SK-N-SH treated with all-trans-retinoic acid at 6 μM for 48 hours (cell line): ENCODE measurements at regions not wholly inside any gene's neighbourhood (a gene's known extent, or its start where the extent isn't known, plus 50 kb on each side); places are given as distances from the start of the nearest gene placed in this dataset.

Experiments
- ATAC-seq: fragments of 200-7000 bp; cut with Tn5 transposase; 3 replicates; pipeline ENCODE4 v1.9.1; 2020; ENCODE audit warnings: mild to moderate bottlenecking, moderate library complexity
- ARNTL ChIP-seq: fragments of 450-650 bp; formaldehyde crosslinking; IDR thresholded peaks from 2 replicates; pipeline ENCODE4 v1.5.0; 2020; ENCODE audit warnings: low read depth, mild to moderate bottlenecking, moderate library complexity, borderline replicate concordance
- BACH2 ChIP-seq: fragments of 250-450 bp; sonication (Bioruptor Pico); IDR thresholded peaks from 2 replicates; pipeline ENCODE4 v1.9.0; 2021; ENCODE audit warnings: mild to moderate bottlenecking, borderline replicate concordance
- CREB5 ChIP-seq: fragments of 250-450 bp; sonication (Bioruptor Pico); IDR thresholded peaks from 2 replicates; pipeline ENCODE4 v1.5.1; 2020; ENCODE audit warnings: low read depth, mild to moderate bottlenecking, moderate library complexity
- CSDC2 ChIP-seq: fragments of 250-450 bp; sonication (Bioruptor Pico); IDR thresholded peaks from 2 replicates; pipeline ENCODE4 v1.5.0; 2020; ENCODE audit warnings: mild to moderate bottlenecking, moderate library complexity
- CSRNP3 ChIP-seq: fragments of 250-450 bp; sonication (Bioruptor Pico); IDR thresholded peaks from 2 replicates; pipeline ENCODE4 v1.5.1; 2021; ENCODE audit warnings: mild to moderate bottlenecking, moderate library complexity
- ESRRG ChIP-seq: fragments of 250-450 bp; sonication (Bioruptor Pico); IDR thresholded peaks from 2 replicates; pipeline ENCODE4 v1.6.1; 2021; ENCODE audit warnings: mild to moderate bottlenecking
- GLIS3 ChIP-seq: fragments of 250-450 bp; sonication (Bioruptor Pico); IDR thresholded peaks from 2 replicates; pipeline ENCODE4 v1.5.0; 2020; ENCODE audit warnings: mild to moderate bottlenecking, moderate library complexity
- ISL1 ChIP-seq: fragments of 250-450 bp; sonication (Bioruptor Pico); IDR thresholded peaks from 2 replicates; pipeline ENCODE4 v2.1.2; 2022; ENCODE audit warnings: mild to moderate bottlenecking, moderate library complexity
- OSR1 ChIP-seq: fragments of 250-450 bp; sonication (Bioruptor Pico); IDR thresholded peaks from 2 replicates; pipeline ENCODE4 v1.8.0; 2022; ENCODE audit warnings: moderate library complexity, mild to moderate bottlenecking, inconsistent platforms
- PATZ1 ChIP-seq: fragments of 250-450 bp; sonication (Bioruptor Pico); IDR thresholded peaks from 2 replicates; pipeline ENCODE4 v1.8.0; 2020; ENCODE audit warnings: mild to moderate bottlenecking, moderate library complexity, borderline replicate concordance
- POU6F1 ChIP-seq: fragments of 250-450 bp; sonication (Bioruptor Pico); IDR thresholded peaks from 2 replicates; pipeline ENCODE4 v1.8.0; 2021; ENCODE audit warnings: low read depth, mild to moderate bottlenecking, moderate library complexity, borderline replicate concordance
- PPARA ChIP-seq: fragments of 250-450 bp; sonication (Bioruptor Pico); IDR thresholded peaks from 2 replicates; pipeline ENCODE4 v1.5.0; 2020; ENCODE audit warnings: mild to moderate bottlenecking, borderline replicate concordance
- SNAI2 ChIP-seq: fragments of 250-450 bp; sonication (Bioruptor Pico); IDR thresholded peaks from 2 replicates; pipeline ENCODE4 v1.5.0; 2020; ENCODE audit warnings: mild to moderate bottlenecking, moderate library complexity
- TCF4 ChIP-seq: fragments of 250-450 bp; sonication (Bioruptor Pico); IDR thresholded peaks from 2 replicates; pipeline ENCODE4 v1.8.0; 2021; ENCODE audit warnings: mild to moderate bottlenecking, moderate library complexity, borderline replicate concordance
- TOX ChIP-seq: fragments of 250-450 bp; sonication (Bioruptor Pico); IDR thresholded peaks from 2 replicates; pipeline ENCODE4 v1.8.0; 2021; ENCODE audit warnings: mild to moderate bottlenecking, moderate library complexity, borderline replicate concordance
- TSHZ2 ChIP-seq: fragments of 250-450 bp; sonication (Bioruptor Pico); IDR thresholded peaks from 2 replicates; pipeline ENCODE4 v1.5.0; 2020; ENCODE audit warnings: mild to moderate bottlenecking, moderate library complexity
- ZC3H10 ChIP-seq: fragments of 250-450 bp; sonication (Bioruptor Pico); IDR thresholded peaks from 2 replicates; pipeline ENCODE4 v1.5.1; 2021; ENCODE audit warnings: mild to moderate bottlenecking, moderate library complexity
- ZFP3 ChIP-seq: fragments of 250-450 bp; sonication (Bioruptor Pico); IDR thresholded peaks from 2 replicates; pipeline ENCODE4 v1.5.0; 2020; ENCODE audit warnings: mild to moderate bottlenecking, moderate library complexity
- ZFP30 ChIP-seq: fragments of 450-650 bp; formaldehyde crosslinking; IDR thresholded peaks from 2 replicates; pipeline ENCODE4 v1.5.0; 2022; ENCODE audit warnings: mild to moderate bottlenecking, moderate library complexity
- ZNF565 ChIP-seq: fragments of 450-650 bp; formaldehyde crosslinking; conservative IDR thresholded peaks from 2 replicates; pipeline ENCODE4 v1.5.0; 2020; ENCODE audit warnings: low read depth, mild to moderate bottlenecking, moderate library complexity
- ZNF70 ChIP-seq: fragments of 450-650 bp; formaldehyde crosslinking; IDR thresholded peaks from 2 replicates; pipeline ENCODE4 v1.5.0; 2020; ENCODE audit warnings: mild to moderate bottlenecking, moderate library complexity
- ZNF8 ChIP-seq: fragments of 450-650 bp; formaldehyde crosslinking; IDR thresholded peaks from 2 replicates; pipeline ENCODE4 v1.5.0; 2020; ENCODE audit warnings: mild to moderate bottlenecking, moderate library complexity

GRCh38 chr3:72188536-72188935 lies 403.6 kb upstream of the PROK2 start:
- TF ChIP-seq ISL1 (CRISPR knock-in tag) (no peak), TOX (CRISPR knock-in tag) (no peak), CREB5 (CRISPR knock-in tag) (no peak), CSRNP3 (CRISPR knock-in tag) (no peak), BACH2 (CRISPR knock-in tag) (no peak), SNAI2 (CRISPR knock-in tag) (no peak), ZNF565 (CRISPR knock-in tag) (no peak), ZFP3 (CRISPR knock-in tag) (no peak), ZFP30 (no peak), ZNF8 (CRISPR knock-in tag) (no peak), TSHZ2 (CRISPR knock-in tag) (no peak), ZNF70 (CRISPR knock-in tag) (no peak), TCF4 (CRISPR knock-in tag) (no peak), ESRRG (CRISPR knock-in tag) (no peak), PATZ1 (CRISPR knock-in tag) (no peak), POU6F1 (CRISPR knock-in tag) (no peak)
- TF ChIP-seq, all 23 proteins: peak for 0
- no peak for ATAC-seq

GRCh38 chr3:72187131-72187530 lies 402.2 kb upstream of the PROK2 start:
- no peak for TF ChIP-seq ZNF8 (CRISPR knock-in tag)
- TF ChIP-seq, all 23 proteins: peak for 0
- no peak for ATAC-seq

- peak; percentile 33; the same call in 1 of the 3 replicates for ATAC-seq
- TF ChIP-seq PPARA (CRISPR knock-in tag) (no peak), OSR1 (CRISPR knock-in tag) (no peak), ZC3H10 (CRISPR knock-in tag) (no peak), TSHZ2 (CRISPR knock-in tag) (no peak), ESRRG (CRISPR knock-in tag) (no peak), ZFP30 (no peak), ISL1 (CRISPR knock-in tag) (no peak), CSRNP3 (CRISPR knock-in tag) (no peak), ARNTL (CRISPR knock-in tag) (no peak), TOX (CRISPR knock-in tag) (no peak), POU6F1 (CRISPR knock-in tag) (no peak), ZFP3 (CRISPR knock-in tag) (no peak), ZNF70 (CRISPR knock-in tag) (no peak), SNAI2 (CRISPR knock-in tag) (no peak), GLIS3 (CRISPR knock-in tag) (no peak), ZNF8 (CRISPR knock-in tag) (no peak), CSDC2 (CRISPR knock-in tag) (no peak)
Observed at GRCh38 chr3:72186400-72186855, 401.5 kb upstream of the PROK2 start.
